SHP77 (cell line): ENCODE measurements at regions not wholly inside any gene's neighbourhood (a gene's known extent, or its start where the extent isn't known, plus 50 kb on each side); places are given as distances from the start of the nearest gene placed in this dataset.

Experiments used
- DNase-seq, 2 experiments: peaks; one replicate each; lab custom pipeline; 2025; lab: John Stamatoyannopoulos, UW

- DNase-seq: no peak
These were observed 387.8 kb downstream of the AEBP2 start for GRCh38 chr12:19826980-19827550.

DNA sequence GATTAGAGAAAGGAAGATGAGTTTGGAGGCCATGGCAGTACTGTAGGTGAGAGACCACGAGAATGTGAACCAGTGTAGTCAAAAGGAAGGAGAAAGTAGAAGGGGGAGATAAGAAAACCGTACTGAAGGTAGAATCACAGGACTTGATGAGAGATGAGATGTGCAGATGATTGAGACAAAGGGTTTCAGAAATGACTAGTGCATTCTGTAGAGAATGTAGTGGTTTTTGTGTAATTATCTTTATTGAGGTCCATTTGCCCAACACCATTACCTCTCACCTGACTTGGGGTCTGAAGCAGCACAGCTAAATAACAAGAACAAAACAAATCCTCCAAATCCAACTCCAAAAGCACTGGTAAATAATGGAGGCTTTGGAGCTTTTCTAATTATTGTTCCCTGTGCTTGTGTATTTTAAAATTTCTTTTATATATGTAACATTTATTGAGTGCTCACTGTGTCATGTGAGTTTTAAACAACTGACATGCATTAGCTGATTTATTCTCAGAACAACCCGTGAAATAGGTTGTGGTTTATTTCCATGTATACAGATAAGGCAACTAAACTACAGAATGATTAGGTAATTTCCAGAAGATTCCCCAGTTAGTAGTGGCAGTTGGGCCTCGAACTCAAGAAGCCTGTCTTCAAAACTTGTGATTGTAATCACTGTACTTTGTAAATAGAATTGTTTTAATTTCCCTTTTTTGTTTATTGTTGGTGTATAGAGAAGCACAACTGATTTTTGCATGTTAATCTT is 390.0 kb downstream of the AEBP2 start:
- DNase-seq: no peak

- DNase-seq: no peak
These were observed 391.2 kb downstream of the AEBP2 start for GRCh38 chr12:19830446-19830845.

DNA sequence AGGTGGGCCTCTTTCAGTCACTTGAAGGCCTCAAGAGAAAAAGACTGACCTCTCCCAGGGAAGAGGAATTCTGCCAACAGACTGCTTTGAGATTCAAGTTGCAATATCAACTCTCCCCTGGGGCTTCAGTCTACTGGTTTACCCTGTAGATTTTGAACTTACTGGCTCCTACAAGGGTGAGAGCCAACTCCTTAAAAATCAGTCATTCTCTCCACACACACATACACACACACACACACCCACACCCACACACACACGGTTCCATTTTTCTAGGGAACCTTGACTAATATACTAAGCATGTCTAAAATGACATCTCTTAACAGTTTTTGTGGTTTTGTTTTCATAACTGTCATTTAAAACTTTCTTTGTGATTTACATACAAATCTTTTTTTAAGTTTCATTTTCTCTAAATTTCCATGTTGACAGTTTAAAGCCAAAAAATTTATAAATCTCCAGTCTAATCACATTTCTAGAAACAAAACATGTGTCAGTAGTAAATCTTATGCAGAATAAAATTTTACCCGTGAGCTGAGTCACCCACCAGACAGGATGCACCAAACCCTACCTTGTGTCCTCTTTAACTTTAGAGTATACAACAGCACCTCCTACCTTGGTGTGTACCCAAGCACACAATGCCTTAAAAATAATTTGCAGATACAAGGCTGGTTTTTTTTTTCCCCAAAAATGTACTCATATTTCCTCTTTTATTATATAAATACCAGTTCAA is 394.6 kb downstream of the AEBP2 start:
- no peak for DNase-seq

DNA sequence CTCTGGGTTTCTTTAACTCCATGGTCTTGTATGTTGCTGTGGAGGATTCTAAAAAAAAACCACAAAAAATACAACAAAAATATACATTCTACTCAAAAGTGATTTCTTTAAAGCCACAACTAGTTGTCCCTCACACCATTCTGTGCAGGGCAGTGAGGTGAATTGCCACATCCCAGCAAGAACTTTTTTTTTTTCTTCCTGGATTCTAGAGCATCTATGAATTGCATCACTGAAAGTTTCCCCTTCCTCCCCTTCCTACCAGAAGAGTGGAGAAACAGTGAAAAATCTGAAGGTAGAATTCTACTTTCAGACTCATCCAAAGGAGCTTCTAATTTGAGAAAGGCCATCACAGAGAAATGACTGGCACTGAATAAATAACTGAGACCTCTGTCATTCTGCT is 395.3 kb downstream of the AEBP2 start:
- DNase-seq: no peak

- no peak for DNase-seq
These were observed 396.8 kb downstream of the AEBP2 start for GRCh38 chr12:19836056-19836455.

DNA sequence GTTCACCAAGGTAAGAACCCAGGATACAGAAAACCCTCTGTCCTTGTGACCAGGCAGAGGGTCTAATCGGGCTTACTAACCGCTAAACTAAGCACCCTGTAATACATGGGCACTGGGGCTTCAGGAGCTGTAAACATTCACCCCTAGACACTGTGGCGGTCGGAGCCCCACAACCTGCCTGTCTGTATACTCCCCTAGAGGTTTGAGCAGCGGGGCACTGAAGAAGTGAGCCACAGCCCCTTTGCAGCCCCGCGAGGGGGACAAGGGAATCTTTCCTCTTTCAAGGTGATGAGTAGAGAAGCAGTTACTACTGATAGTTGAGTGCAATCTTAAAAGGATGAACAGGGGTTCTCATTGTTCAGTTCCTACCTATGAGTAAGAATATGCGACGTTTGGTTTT is 397.2 kb downstream of the AEBP2 start:
- no peak for DNase-seq

GRCh38 chr12:19837543-19837942 is 398.3 kb downstream of the AEBP2 start:
- DNase-seq: no peak

- no peak for DNase-seq
These were observed 402.2 kb downstream of the AEBP2 start for GRCh38 chr12:19841451-19841850.

GRCh38 chr12:19842116-19842515 is 402.8 kb downstream of the AEBP2 start:
- no peak for DNase-seq

- DNase-seq: no peak
These were observed 404.9 kb downstream of the AEBP2 start for GRCh38 chr12:19844224-19844623.

DNA sequence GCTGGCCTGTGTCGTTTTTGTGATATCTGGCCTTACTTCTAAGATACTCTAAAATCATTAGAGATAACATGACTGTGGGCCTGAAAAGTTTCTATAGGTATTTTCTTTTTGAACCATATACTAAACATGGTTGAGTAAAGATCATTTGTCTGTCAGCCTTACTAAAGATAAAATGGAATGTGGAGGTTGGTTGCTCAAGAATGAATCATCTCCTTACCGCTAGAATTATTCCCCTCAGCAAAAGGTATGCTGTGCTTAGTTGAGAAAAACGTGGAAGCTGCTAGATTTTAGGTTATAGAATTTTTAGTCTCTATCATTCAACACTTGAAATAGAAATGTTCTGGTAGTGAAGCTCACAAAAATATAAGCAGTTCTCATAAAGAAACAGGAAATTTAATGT is 407.3 kb downstream of the AEBP2 start:
- no peak for DNase-seq

- no peak for DNase-seq
These were observed 408.2 kb downstream of the AEBP2 start for GRCh38 chr12:19847294-19848059.

- no peak for DNase-seq
These were observed 409.1 kb downstream of the AEBP2 start for GRCh38 chr12:19848421-19848820.

DNA sequence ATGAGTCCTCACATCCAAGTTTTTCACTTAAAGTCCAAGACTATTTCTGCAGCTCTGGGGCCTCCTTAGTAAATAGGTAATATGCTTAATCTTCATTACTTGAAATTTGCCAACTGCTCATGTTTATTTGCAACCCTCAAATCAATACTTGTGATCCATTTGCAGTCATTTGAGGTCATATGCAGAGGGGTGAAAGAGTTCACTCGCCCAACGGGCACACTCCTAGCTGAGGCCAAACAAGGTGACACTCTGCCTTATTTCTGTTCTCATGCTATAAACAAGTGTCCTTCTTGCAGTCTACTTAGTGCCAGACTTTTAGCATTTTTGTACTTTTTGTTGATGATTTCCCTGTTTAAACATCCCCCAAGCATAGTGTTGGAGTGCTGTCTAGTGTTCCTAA is 409.9 kb downstream of the AEBP2 start:
- DNase-seq: no peak

- no peak for DNase-seq
These were observed 411.2 kb downstream of the AEBP2 start for GRCh38 chr12:19850346-19851065.

DNA sequence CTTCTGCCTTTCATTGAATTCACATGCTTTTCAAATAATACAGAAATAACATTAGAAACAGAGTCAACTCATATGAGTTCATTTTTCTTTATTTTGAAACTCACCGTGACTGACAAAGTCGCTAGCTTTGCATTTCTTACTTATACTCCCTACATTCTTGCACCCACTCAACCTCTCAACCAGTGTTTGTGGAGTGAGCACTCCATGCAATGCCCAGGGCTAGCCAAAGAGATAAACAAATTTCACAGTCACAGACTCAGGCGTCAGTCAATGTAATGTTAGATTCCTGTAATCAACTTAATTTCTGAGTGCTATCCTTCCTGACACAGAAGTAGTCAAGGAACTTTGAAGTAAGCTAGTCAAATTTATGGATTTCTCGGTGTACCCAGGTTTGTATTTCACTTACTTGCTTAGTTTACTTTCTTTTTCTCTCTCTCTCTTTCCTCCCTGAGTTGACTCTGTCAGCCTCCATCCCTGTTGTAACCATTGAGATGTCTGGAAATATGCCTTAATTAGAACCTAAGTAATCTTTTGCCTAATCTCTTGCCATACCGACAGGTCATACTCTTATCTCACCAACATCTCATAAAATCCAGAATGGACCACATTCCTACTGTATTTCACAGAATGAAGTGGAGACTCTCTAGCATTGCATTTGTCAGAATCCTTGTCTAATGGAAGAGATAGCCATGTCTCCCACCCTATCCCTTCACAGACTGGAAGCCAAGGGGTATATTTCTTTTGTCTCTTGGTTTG is 413.0 kb downstream of the AEBP2 start:
- no peak for DNase-seq

DNA sequence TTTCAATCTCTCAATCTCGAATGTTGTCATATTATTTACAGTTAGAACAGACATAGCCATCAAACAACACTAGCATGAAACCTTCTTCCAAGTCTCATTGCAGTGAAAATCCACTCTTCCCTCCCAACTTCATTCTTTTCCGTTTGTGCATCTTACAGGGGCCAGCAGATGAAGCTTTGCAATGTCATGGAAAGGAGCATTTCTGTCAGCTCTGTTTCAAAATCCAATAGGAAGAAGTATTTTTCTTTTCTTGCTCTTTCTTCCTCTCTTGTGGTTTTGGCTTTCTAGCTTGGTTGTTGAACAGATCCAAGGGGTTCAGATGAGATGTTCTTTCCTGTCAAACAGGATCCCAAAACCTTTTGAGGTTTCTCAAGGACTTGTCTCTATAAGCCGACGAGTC is 416.6 kb downstream of the AEBP2 start:
- DNase-seq: no peak

- DNase-seq: no peak
These were observed 417.1 kb downstream of the AEBP2 start for GRCh38 chr12:19856389-19856788.

DNA sequence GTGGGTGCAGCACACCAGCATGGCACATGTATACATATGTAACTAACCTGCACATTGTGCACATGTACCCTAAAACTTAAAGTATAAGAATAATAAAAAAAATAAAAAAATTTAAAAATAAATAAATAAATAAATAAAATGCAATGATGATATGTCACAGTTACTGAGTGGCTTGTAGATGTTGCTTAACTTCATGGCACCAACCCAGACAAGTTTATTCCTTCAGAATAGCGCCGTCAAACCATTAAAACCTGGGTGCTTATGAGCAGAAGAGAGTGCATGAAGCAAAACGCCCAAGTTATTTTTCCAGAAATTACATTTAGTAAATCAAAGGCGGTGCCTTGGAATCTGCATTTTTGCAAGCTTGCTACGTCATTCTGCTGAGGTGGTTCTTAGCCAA is 417.9 kb downstream of the AEBP2 start:
- DNase-seq: no peak

GRCh38 chr12:19867151-19867550 is 427.9 kb downstream of the AEBP2 start:
- DNase-seq: no peak
